ENCODE measurements at regions not wholly inside any gene's neighbourhood (a gene's known extent, or its start where the extent isn't known, plus 50 kb on each side); places are given as distances from the start of the nearest gene placed in this dataset.

DNA sequence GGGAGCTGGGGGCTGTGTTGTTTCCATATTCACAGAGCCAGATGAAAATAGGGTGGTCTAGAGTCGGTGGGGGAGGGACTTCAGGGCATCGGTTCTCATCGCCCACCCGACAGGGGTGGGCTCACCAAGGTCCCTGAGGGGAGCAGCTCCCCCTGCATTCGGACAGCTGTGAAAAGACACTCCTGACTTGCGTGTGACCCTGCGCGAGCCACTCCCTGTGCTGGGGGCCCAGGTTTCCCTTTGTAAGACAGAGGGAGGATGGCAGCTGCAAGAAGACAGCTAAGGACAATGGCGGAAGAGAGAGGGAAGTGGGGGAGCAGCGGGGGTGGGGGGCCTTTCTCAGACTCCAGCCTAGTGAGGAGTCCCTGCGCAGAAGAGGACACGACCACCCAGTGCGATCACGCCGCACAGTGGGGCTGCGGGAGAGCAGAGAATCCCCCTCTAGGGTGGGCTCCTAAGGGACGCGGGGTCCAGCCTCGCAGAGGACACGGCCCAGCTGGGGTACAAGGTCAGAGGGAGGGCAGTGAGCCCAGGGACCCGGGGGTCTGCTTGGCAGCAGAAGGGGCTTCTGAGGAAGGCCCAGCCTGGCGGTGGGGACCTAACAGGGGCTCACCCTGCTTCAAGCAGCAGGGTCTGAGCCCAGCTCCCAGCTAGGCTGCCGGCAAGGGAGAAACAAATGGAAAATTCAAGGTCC is 326.9 kb upstream of the DIO3 start:
- TF ChIP-seq, protein P1, sequence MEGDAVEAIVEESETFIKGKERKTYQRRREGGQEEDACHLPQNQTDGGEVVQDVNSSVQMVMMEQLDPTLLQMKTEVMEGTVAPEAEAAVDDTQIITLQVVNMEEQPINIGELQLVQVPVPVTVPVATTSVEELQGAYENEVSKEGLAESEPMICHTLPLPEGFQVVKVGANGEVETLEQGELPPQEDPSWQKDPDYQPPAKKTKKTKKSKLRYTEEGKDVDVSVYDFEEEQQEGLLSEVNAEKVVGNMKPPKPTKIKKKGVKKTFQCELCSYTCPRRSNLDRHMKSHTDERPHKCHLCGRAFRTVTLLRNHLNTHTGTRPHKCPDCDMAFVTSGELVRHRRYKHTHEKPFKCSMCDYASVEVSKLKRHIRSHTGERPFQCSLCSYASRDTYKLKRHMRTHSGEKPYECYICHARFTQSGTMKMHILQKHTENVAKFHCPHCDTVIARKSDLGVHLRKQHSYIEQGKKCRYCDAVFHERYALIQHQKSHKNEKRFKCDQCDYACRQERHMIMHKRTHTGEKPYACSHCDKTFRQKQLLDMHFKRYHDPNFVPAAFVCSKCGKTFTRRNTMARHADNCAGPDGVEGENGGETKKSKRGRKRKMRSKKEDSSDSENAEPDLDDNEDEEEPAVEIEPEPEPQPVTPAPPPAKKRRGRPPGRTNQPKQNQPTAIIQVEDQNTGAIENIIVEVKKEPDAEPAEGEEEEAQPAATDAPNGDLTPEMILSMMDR (IDR thresholded peaks at IDR 0.05), result no peak
- H3K9me3 ChIP-seq, result no peaks in the 10 kb centered on the region
- H3K4me3 ChIP-seq, result no peak overlapping the region
- H3K27ac ChIP-seq, result no peak overlapping the region
- no peak for DNase-seq (ENCODE audit: low spot score)
- no peaks in the 10 kb centered on the region for H3K36me3 ChIP-seq
- no peaks in the 10 kb centered on the region for H3K27me3 ChIP-seq
- H3K4me1 ChIP-seq, result no peaks in the 10 kb centered on the region

DNA sequence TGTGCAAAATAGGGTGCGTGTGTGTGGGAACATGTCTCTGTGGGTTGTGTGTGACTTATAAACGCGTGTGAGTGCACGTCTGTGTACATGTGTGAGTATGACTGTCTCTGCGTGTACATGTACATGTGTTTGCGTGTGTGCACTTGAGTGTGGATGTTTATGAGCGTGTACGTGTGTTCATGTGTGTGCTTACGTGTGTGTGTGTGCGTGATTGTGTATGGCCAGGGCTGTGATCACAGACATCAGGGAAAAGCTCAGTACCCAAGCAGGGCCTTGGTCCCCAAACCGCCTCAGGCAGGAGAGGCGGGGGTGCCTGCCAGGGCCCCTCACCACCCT is 326.3 kb upstream of the DIO3 start:
- no peaks in the 10 kb centered on the region for H3K27me3 ChIP-seq
- TF ChIP-seq, protein P1 (IDR thresholded peaks at IDR 0.05), result no peak
- DNase-seq (ENCODE audit: low spot score), result no peak
- H3K36me3 ChIP-seq, result no peaks in the 10 kb centered on the region
- no peaks in the 10 kb centered on the region for H3K9me3 ChIP-seq
- H3K4me3 ChIP-seq, result no peak overlapping the region
- no peak overlapping the region for H3K27ac ChIP-seq
- no peaks in the 10 kb centered on the region for H3K4me1 ChIP-seq

DNA sequence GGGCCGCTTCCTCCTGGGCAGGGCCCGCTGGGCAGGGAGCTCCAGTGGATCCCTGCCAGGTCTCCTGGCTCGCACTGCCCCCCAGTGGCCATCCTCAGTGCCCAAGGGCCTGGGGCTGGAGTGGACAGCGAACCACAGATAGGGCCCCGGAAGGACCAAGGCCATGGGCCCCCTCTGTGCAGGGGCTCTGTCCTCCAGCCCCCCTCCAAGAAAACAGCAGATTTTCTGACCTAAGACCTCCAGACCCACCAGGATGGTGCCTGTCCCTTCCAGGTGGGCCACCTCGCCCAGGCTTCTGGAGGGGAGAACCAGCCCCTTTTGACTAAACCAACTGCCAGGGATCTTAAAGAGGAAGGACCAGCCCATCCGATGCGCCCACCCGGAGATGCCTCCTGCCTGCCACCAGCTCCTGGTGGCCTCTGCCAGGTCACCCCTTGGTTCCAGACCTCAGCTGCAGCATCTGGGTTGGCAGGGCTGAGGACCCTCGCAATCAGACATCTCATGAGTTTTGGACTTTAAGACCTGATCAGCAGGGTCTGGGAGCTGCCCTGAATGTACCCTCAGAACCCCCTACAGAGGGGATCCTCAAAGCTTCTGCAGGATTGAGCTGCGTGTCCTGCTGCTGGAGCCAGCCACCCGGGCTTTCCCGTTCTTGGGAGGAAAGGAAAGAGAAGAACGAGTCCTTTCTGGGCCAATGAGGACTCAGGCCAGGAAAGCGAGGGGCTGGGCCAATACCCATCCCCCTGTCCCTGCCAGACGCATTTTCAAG is 325.8 kb upstream of the DIO3 start:
- no peak for DNase-seq (ENCODE audit: low spot score)

DNA sequence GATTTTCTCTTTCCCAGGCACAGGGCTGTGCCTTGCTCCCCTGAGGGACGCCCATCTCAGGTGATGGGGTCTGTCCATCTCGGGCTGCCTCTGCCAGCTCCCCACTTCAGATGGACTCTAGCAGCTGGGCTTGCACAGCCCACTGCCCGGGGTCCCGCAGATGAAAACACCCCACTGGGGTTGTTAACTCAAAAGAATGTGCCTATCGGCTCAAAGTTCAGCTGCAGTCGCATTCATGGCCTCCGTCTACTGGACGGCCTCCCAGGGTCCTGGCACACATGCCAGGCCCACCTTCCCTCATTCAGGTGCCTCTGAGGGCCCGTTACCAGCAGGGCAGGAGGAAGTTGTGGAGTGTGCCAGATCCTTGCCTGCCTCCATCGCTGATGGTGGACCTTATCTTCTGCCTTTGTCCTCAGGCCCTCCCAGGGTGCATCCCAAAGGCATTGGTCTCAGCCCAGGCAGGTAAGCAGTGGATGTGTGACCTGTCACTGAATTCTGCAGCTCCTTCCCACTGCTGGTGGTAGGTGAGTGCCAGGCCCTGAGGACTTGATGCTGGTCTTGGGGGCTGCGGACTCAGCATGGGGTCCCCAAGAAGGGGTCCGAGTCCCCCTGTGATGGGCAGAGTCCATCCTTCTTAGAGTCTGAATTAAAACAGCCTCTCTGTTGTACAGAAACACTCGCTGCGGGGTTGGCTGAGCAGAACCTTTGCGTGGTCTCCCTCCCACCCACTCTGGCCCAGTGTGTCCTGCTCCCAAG is 324.6 kb upstream of the DIO3 start:
- TF ChIP-seq, protein P1 (IDR thresholded peaks at IDR 0.05), result no peak
- Histone ChIP-seq H3K4me3 (no peak overlapping the region), H3K27ac (no peak overlapping the region), H3K9me3 (no peaks in the 10 kb centered on the region), H3K36me3 (no peaks in the 10 kb centered on the region), H3K4me1 (no peaks in the 10 kb centered on the region), H3K27me3 (no peaks in the 10 kb centered on the region)
- no peak for DNase-seq (ENCODE audit: low spot score)

More for the DNA sequence above, 325.8 kb upstream of the DIO3 start:
- Histone ChIP-seq H3K4me1 (no peaks in the 10 kb centered on the region), H3K27ac (no peak overlapping the region), H3K36me3 (no peaks in the 10 kb centered on the region), H3K4me3 (no peak overlapping the region), H3K9me3 (no peaks in the 10 kb centered on the region), H3K27me3 (no peaks in the 10 kb centered on the region)
- TF ChIP-seq, protein P1 (IDR thresholded peaks at IDR 0.05), result peak in 1 of 2 donors; percentile 65

DNA sequence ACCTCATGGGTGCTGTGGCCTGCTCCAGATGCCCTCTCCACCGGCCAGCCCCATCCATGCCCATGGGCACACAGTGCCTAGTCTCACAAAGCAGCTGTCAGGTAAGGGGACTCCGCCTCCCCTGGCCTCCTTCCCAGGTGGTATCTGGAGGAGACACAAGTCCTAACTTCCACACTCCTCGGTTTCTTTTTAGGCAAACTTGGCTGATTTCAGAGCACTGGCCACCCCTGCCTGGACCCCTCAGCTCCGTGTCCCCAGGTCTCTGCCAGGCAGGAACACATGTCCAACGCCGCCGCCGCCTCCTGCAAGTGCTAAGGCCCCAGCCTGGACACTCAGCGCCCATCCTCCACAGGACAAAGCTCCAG is 324.1 kb upstream of the DIO3 start:
- Histone ChIP-seq H3K36me3 (no peaks in the 10 kb centered on the region), H3K27ac (no peak overlapping the region), H3K9me3 (no peaks in the 10 kb centered on the region), H3K4me3 (no peak overlapping the region), H3K4me1 (no peaks in the 10 kb centered on the region), H3K27me3 (no peaks in the 10 kb centered on the region)
- TF ChIP-seq, protein P1 (IDR thresholded peaks at IDR 0.05), result no peak
- DNase-seq (ENCODE audit: low spot score), result no peak

Measured in right atrium auricular region (tissue), 2 donors.